ENCODE measurements at regions not wholly inside any gene's neighbourhood (a gene's known extent, or its start where the extent isn't known, plus 50 kb on each side); places are given as distances from the start of the nearest gene placed in this dataset.

DNA sequence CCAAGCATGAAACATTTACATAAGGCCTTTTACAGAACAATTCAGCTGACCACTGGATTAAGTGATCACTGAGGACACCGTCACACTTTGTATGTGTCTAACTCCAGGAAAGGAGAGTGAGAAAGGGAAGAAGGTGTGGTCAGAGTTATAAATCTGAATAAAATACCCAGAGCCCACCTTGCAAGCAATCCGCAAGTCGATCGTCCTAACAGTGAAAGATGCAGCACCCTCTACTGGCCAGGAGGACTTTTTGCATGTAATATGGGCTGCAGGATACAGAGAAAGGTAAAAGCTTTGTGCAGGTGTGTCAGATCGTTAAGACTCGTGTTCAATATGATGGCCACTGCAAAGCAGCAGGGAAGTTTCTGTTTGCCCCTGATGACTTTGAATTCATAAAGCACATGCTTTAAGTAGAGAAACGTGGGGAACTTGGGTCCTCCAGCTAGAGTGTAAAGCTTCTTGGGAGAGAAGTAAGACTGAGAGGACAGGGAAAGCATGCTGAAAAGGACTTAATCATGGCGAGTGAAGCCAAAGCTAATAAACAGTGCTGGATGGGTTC, 68.5 kb upstream of the BMPER start:
- TF ChIP-seq, protein P1, sequence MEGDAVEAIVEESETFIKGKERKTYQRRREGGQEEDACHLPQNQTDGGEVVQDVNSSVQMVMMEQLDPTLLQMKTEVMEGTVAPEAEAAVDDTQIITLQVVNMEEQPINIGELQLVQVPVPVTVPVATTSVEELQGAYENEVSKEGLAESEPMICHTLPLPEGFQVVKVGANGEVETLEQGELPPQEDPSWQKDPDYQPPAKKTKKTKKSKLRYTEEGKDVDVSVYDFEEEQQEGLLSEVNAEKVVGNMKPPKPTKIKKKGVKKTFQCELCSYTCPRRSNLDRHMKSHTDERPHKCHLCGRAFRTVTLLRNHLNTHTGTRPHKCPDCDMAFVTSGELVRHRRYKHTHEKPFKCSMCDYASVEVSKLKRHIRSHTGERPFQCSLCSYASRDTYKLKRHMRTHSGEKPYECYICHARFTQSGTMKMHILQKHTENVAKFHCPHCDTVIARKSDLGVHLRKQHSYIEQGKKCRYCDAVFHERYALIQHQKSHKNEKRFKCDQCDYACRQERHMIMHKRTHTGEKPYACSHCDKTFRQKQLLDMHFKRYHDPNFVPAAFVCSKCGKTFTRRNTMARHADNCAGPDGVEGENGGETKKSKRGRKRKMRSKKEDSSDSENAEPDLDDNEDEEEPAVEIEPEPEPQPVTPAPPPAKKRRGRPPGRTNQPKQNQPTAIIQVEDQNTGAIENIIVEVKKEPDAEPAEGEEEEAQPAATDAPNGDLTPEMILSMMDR (optimal IDR thresholded peaks at IDR 0.05 in 1 of 3, IDR thresholded peaks at IDR 0.05 in 1 of 3, conservative IDR thresholded peaks at IDR 0.05 in 1 of 3; ENCODE audit: extremely low read depth in 1 of 3, insufficient read depth in 2 of 3, low read length in 3 of 3): peak; percentile 6 to 44 (median 41)
- TF ChIP-seq EZH2 (IDR thresholded peaks at IDR 0.05; ENCODE audit: low read length): no peak

Measured in keratinocyte (primary cell).